ENCODE measurements at regions not wholly inside any gene's neighbourhood (a gene's known extent, or its start where the extent isn't known, plus 50 kb on each side); places are given as distances from the start of the nearest gene placed in this dataset.

DNA sequence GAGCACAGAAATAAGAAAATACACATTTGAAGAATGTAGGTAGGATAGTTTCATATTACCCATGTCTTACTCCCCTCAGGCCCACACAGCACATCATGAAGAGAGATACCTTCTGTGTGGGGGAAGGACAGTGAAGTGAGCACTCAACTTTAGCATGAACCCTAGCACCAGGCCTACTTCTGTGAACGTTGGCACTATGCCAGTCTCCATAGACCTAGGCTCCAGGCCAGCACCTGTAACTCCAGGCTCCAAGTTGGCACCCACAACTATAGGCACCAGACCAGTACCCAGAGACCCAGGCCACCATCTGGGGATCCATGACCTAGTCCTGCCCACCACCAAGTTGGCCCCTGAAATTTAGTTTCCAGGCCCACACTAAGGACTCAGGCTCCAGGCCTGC, 410.9 kb downstream of the INSC start:
- no peak overlapping the region for H3K4me3 ChIP-seq
- no peak overlapping the region for H3K27ac ChIP-seq
- WGBS, 10 experiments, result 0 to 100% (median 100%) methylated on average over 1 of the region's 1 CpG; no CpG with 5 or more reads in 7 of the 10 experiments
- H3K4me1 ChIP-seq (replicated peaks in 1 of 2), result peaks cover 0 to 4% of the 10 kb centered on the region in 2 donors
- in situ Hi-C loops (cut with MboI; ENCODE audit: low pct_unique_long_range_greater_than_20kb in 2 of 9, low sequenced_read_pairs in 9 of 9, unreplicated experiment in 9 of 9), result no loop called here
- no peak for ATAC-seq (replicated peaks in 6 of 8)

DNA sequence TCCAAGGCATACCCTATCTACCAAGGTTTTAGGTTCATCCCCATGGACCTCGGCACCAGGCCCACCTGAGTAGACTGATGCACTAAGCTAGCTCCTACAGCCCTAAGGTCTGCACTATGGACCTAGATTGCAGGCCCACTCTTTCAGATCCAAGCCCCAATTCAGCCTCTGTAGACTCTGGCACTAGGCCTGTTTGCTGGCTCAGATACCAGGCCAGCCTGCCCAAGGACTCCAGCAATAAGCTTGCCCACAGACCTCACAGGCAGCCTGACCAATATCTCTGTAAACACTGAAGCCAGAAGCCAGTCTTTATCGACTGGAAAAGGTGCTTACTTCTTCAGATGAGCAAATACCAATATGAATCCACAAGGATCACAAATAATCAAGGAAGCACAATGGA, 411.3 kb downstream of the INSC start:
- peaks cover 0 to 4% of the 10 kb centered on the region in 2 donors for H3K4me1 ChIP-seq (replicated peaks in 1 of 2)
- no peak overlapping the region for H3K4me3 ChIP-seq
- no peak for ATAC-seq (replicated peaks in 6 of 8)
- in situ Hi-C loops (cut with MboI; ENCODE audit: low pct_unique_long_range_greater_than_20kb in 2 of 9, low sequenced_read_pairs in 9 of 9, unreplicated experiment in 9 of 9), result no loop called here
- H3K27ac ChIP-seq, result no peak overlapping the region
- WGBS, 10 experiments, result 0 to 100% (median 60%) methylated on average over 1 to 2 of the region's 2 CpGs; no CpG with 5 or more reads in 1 of the 10 experiments

DNA sequence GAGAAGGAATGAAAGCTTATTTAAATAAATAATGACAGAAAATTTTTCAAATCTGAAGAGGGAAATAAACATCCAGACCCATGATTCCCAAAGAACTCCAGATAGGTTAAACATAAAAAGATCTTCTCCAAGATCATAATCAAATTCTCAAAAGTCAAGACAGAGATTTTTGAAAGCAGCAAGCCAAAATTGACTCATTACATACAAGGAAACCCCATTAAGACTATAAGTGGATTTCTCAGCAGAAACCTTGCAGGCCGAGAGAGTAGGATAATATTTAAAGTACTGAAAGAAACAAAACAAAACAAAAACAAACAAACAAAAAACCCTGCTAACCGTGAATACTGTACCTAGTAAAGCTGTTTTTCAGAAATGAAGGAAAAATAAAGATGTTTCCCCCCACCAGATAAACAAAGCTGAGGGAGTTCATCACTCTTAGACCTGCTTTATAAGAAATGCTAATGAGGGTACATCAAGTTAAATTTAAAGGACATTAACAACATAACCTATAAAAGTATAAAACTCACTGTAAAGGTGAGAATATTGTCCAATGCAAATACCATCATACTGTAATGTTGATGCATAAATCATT, 412.2 kb downstream of the INSC start:
- 0 to 100% (median 48%) methylated on average over 1 to 2 of the region's 2 CpGs for WGBS, 10 experiments
- no peak overlapping the region for H3K27ac ChIP-seq
- H3K4me3 ChIP-seq, result no peak overlapping the region
- peaks cover 0 to 4% of the 10 kb centered on the region in 2 donors for H3K4me1 ChIP-seq (replicated peaks in 1 of 2)
- in situ Hi-C loops (cut with MboI; ENCODE audit: low pct_unique_long_range_greater_than_20kb in 2 of 9, low sequenced_read_pairs in 9 of 9, unreplicated experiment in 9 of 9), result no loop called here
- ATAC-seq (replicated peaks in 6 of 8), result no peak

- in situ Hi-C loops (cut with MboI; ENCODE audit: low pct_unique_long_range_greater_than_20kb in 2 of 9, low sequenced_read_pairs in 9 of 9, unreplicated experiment in 9 of 9), result no loop called here
- no peak overlapping the region for H3K4me3 ChIP-seq
- WGBS, 10 experiments, result 18 to 100% (median 86%) methylated on average over 1 to 4 of the region's 4 CpGs
- no peak for ATAC-seq (replicated peaks in 6 of 8)
- H3K4me1 ChIP-seq (replicated peaks in 1 of 2), result no peaks in the 10 kb centered on the region
- no peak overlapping the region for H3K27ac ChIP-seq
These were observed 417.7 kb downstream of the INSC start for GRCh38 chr11:15532432-15532831.

GRCh38 chr11:15534266-15534665, 419.5 kb downstream of the INSC start:
- 0 to 100% (median 79%) methylated on average over 1 to 2 of the region's 2 CpGs; no CpG with 5 or more reads in 4 of the 10 experiments for WGBS, 10 experiments
- no peaks in the 10 kb centered on the region for H3K4me1 ChIP-seq (replicated peaks in 1 of 2)
- ATAC-seq (replicated peaks in 6 of 8), result no peak
- in situ Hi-C loops (cut with MboI; ENCODE audit: low pct_unique_long_range_greater_than_20kb in 2 of 9, low sequenced_read_pairs in 9 of 9, unreplicated experiment in 9 of 9), result no loop called here
- no peak overlapping the region for H3K27ac ChIP-seq
- H3K4me3 ChIP-seq, result no peak overlapping the region

GRCh38 chr11:15535414-15535813, 420.7 kb downstream of the INSC start:
- H3K4me3 ChIP-seq, result no peak overlapping the region
- peaks cover 0 to 6% of the 10 kb centered on the region in 2 donors for H3K4me1 ChIP-seq (replicated peaks in 1 of 2)
- ATAC-seq (replicated peaks in 6 of 8), result no peak
- 4 to 96% (median 86%) methylated on average over 2 to 7 of the region's 7 CpGs for WGBS, 10 experiments
- in situ Hi-C loops (cut with MboI; ENCODE audit: low pct_unique_long_range_greater_than_20kb in 2 of 9, low sequenced_read_pairs in 9 of 9, unreplicated experiment in 9 of 9), result no loop called here
- no peak overlapping the region for H3K27ac ChIP-seq

- peaks cover 0 to 6% of the 10 kb centered on the region in 2 donors for H3K4me1 ChIP-seq (replicated peaks in 1 of 2)
- 0 to 100% (median 40%) methylated on average over 1 to 2 of the region's 2 CpGs; no CpG with 5 or more reads in 1 of the 10 experiments for WGBS, 10 experiments
- H3K4me3 ChIP-seq, result no peak overlapping the region
- in situ Hi-C loops (cut with MboI; ENCODE audit: low pct_unique_long_range_greater_than_20kb in 2 of 9, low sequenced_read_pairs in 9 of 9, unreplicated experiment in 9 of 9), result no loop called here
- no peak for ATAC-seq (replicated peaks in 6 of 8)
- H3K27ac ChIP-seq, result no peak overlapping the region
These were observed 421.7 kb downstream of the INSC start for GRCh38 chr11:15536438-15536837.

GRCh38 chr11:15539645-15540044, 424.9 kb downstream of the INSC start:
- Histone ChIP-seq H3K27ac (no peak overlapping the region), H3K4me3 (no peak overlapping the region), H3K4me1 (replicated peaks in 1 of 2) (peaks cover 0 to 6% of the 10 kb centered on the region in 2 donors)
- in situ Hi-C loops (cut with MboI; ENCODE audit: low pct_unique_long_range_greater_than_20kb in 2 of 9, low sequenced_read_pairs in 9 of 9, unreplicated experiment in 9 of 9), result no loop called here
- peak in 2 of 8 experiments; percentile 34 to 47 for ATAC-seq (replicated peaks in 6 of 8)
- WGBS, 10 experiments, result 0 to 67% (median 50%) methylated on average over 1 to 4 of the region's 4 CpGs; no CpG with 5 or more reads in 3 of the 10 experiments

DNA sequence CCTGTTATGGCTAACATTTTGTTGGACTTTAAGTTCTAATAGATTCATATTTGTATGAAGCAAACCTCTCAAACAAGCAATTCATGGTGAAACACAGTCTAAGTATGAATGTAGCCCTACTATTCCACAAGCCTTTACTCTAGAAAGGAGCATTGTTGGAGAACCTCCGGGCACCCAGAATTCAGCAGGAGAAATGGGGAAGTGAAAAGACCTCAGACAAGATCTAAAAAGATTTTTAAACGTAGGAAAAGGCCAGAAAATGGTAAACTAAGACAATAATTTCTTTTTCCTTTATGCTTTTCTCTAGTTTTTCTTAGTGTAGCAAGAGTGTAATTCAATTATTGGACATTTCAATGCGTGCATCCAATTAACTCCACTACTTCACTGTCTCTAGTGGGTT, 426.4 kb downstream of the INSC start:
- Histone ChIP-seq H3K4me3 (no peak overlapping the region), H3K27ac (no peak overlapping the region), H3K4me1 (replicated peaks in 1 of 2) (peaks cover 0 to 6% of the 10 kb centered on the region in 2 donors)
- ATAC-seq (replicated peaks in 6 of 8), result no peak
- in situ Hi-C loops (cut with MboI; ENCODE audit: low pct_unique_long_range_greater_than_20kb in 2 of 9, low sequenced_read_pairs in 9 of 9, unreplicated experiment in 9 of 9), result no loop called here
- 8 to 98% (median 72%) methylated on average over 1 to 3 of the region's 3 CpGs; no CpG with 5 or more reads in 1 of the 10 experiments for WGBS, 10 experiments

- in situ Hi-C loops (cut with MboI; ENCODE audit: low pct_unique_long_range_greater_than_20kb in 2 of 9, low sequenced_read_pairs in 9 of 9, unreplicated experiment in 9 of 9), result no loop called here
- WGBS, 10 experiments, result 29 to 100% (median 75%) methylated on average over 1 to 5 of the region's 5 CpGs; no CpG with 5 or more reads in 1 of the 10 experiments
- ATAC-seq (replicated peaks in 6 of 8), result peak in 4 of 8 experiments; percentile 56 to 70 (median 66)
- H3K4me3 ChIP-seq, result no peak overlapping the region
- peaks cover 0 to 6% of the 10 kb centered on the region in 2 donors for H3K4me1 ChIP-seq (replicated peaks in 1 of 2)
- no peak overlapping the region for H3K27ac ChIP-seq
These were observed 429.6 kb downstream of the INSC start for GRCh38 chr11:15544353-15544752.

DNA sequence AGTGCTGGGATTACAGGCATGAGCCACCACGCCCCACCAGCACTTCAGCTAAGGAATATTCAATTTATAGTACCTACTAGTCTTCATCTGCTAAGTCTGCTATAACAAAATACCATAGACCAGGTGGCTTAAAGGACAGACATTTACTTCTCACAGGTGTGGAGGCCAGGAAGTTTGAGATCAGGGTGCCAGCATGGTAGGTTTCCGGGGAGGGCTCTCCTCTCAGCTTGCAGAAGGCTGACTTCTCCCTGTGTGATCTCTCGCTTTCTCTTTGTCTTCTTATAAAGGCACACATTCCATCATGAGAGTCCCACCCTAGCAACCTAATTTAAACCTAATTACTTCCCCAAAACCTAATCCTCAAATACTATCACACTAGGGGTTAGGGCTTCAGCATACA, 433.0 kb downstream of the INSC start:
- ATAC-seq (replicated peaks in 6 of 8), result no peak
- Histone ChIP-seq H3K27ac (no peak overlapping the region), H3K4me3 (no peak overlapping the region), H3K4me1 (replicated peaks in 1 of 2) (peaks cover 0 to 4% of the 10 kb centered on the region in 2 donors)
- in situ Hi-C loops (cut with MboI; ENCODE audit: low pct_unique_long_range_greater_than_20kb in 2 of 9, low sequenced_read_pairs in 9 of 9, unreplicated experiment in 9 of 9), result no loop called here
- WGBS, 10 experiments, result 36 to 100% (median 43%) methylated on average over 1 to 2 of the region's 3 CpGs; no CpG with 5 or more reads in 4 of the 10 experiments

DNA sequence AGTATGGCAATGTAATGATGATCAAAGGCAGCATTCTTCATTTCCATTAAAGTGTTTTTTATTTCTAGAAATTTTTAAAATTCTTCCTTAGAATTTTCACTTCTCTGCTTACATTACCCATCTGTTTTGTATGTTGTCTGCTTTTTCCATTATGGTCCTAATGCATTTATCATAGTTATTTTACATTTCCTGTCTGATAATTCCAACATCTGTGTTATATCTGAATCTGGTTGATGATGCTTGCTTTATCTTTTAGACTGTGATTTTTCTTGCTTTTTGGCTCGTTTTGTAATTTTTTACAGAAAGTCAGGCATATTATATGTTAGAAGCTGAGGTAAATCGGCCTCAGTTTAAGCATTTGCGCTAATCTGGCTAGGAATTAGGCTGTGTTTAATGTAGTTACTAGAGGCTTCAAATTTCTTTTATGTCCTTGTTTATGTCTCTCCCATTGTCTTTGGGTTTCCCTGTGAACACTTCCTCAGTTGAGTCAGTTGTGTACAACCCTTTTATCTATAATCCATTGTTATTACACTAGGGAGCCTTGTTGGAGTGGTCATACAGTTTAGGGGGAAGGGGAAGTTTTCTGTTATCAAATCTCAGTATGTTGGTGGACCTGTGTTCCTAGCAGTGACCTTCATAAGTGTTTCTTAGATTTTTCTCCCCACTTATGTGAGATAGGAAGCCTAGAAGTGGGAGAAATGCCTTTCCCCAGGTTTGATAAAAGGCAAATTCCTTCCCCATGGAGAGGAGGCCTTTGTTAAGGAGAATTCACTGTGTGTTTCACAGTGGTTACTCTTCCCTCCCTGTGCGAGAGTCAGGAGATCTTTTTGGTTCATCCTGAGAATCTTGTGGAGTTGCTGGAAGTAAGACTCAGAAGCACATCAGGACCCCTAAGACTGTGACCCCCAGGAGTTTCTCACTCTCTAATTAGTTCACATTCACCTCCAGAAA, 437.5 kb downstream of the INSC start:
- 0 to 95% (median 74%) methylated on average over 1 to 4 of the region's 4 CpGs for WGBS, 10 experiments
- peaks cover 0 to 5% of the 10 kb centered on the region in 2 donors for H3K4me1 ChIP-seq (replicated peaks in 1 of 2)
- no peak for ATAC-seq (replicated peaks in 6 of 8)
- no peak overlapping the region for H3K27ac ChIP-seq
- H3K4me3 ChIP-seq, result no peak overlapping the region
- in situ Hi-C loops (cut with MboI; ENCODE audit: low pct_unique_long_range_greater_than_20kb in 2 of 9, low sequenced_read_pairs in 9 of 9, unreplicated experiment in 9 of 9), result no loop called here

- WGBS, 10 experiments, result 0 to 60% (median 0%) methylated on average over 1 of the region's 1 CpG; no CpG with 5 or more reads in 3 of the 10 experiments
- in situ Hi-C loops (cut with MboI; ENCODE audit: low pct_unique_long_range_greater_than_20kb in 2 of 9, low sequenced_read_pairs in 9 of 9, unreplicated experiment in 9 of 9), result no loop called here
- ATAC-seq (replicated peaks in 6 of 8), result no peak
- no peak overlapping the region for H3K4me3 ChIP-seq
- H3K27ac ChIP-seq, result no peak overlapping the region
- H3K4me1 ChIP-seq (replicated peaks in 1 of 2), result peaks cover 0 to 7% of the 10 kb centered on the region in 2 donors
These were observed 440.4 kb downstream of the INSC start for GRCh38 chr11:15555161-15555560.
